ENCODE measurements at regions not wholly inside any gene's neighbourhood (a gene's known extent, or its start where the extent isn't known, plus 50 kb on each side); places are given as distances from the start of the nearest gene placed in this dataset.

DNA sequence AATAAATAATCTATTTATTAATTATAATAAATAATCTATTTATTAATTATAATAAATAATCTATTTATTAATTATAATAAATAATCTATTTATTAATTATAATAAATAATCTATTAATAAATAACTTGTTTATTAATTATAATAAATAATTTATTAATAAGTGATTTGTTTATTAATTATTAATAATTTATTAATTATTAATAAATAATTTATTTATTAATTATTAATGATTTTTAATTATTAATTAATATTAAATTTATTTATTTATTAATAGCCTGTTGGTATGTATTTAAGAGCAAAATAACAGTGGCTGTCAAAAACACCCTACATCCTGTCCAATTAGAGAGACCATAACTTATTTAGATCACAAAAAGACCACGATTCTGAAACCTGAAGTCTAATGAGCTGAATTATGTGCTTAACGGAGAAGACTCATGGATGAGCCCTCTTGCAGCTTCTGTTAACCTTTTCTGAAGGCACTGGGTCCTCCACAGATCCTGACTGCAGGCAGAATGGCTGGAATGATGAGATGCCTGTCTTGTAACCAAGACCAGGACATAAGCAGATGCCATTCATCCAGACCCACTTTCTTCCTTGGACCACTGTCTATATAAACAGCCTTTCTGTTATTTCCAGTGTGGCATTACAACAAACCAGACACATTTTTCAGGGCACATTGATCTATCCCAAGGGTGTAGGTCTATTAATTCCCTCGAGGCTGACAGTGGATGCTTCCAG, 134.2 kb downstream of the SETD4 start:
- no peak for TF ChIP-seq GATA3 (IDR thresholded peaks at IDR 0.05; ENCODE audit: low read depth, low read length)
- no peak for TF ChIP-seq GATA2 (IDR thresholded peaks at IDR 0.05; ENCODE audit: low read depth, low read length)

All from SH-SY5Y (cell line).